RWPE2 (cell line): ENCODE measurements at regions not wholly inside any gene's neighbourhood (a gene's known extent, or its start where the extent isn't known, plus 50 kb on each side); places are given as distances from the start of the nearest gene placed in this dataset.

Experiments used
- ATAC-seq: fragments of 200-7000 bp; cut with Tn5 transposase; 3 replicates; pipeline ENCODE4 v1.9.1; 2021; ENCODE audit warnings: low read depth
- DNase-seq: peaks from one replicate; pipeline ENCODE4 v3.0.0-alpha.2; 2020; ENCODE audit warnings: low spot score
- H3K27ac ChIP-seq: fragments of 450-650 bp; 2 replicates; pipeline ENCODE4 v1.5.1; 2017; ENCODE audit warnings: mild to moderate bottlenecking; ENCODE audit not compliant: poor library complexity, severe bottlenecking
- H3K27me3 ChIP-seq: fragments of 250-450 bp; sonication (Bioruptor Pico); 2 replicates; pipeline ENCODE4 v1.5.1; 2021; ENCODE audit warnings: mild to moderate bottlenecking, moderate library complexity; ENCODE audit not compliant: insufficient read depth, poor library complexity, severe bottlenecking
- H3K36me3 ChIP-seq: fragments of 250-450 bp; sonication (Bioruptor Pico); 2 replicates; pipeline ENCODE4 v1.5.1; 2020; ENCODE audit warnings: low read depth, mild to moderate bottlenecking, moderate library complexity
- H3K4me1 ChIP-seq: fragments of 250-450 bp; sonication (Bioruptor Pico); 2 replicates; pipeline ENCODE4 v1.5.1; 2021; ENCODE audit warnings: mild to moderate bottlenecking, moderate library complexity; ENCODE audit not compliant: insufficient read depth, poor library complexity, severe bottlenecking
- H3K4me3 ChIP-seq: fragments of 250-450 bp; sonication (Bioruptor Pico); 2 replicates; pipeline ENCODE4 v1.5.1; 2021; ENCODE audit warnings: mild to moderate bottlenecking, moderate library complexity; ENCODE audit not compliant: severe bottlenecking
- H3K9me3 ChIP-seq: fragments of 250-450 bp; sonication (Bioruptor Pico); 2 replicates; pipeline ENCODE4 v1.5.1; 2021; ENCODE audit warnings: mild to moderate bottlenecking, moderate library complexity; ENCODE audit not compliant: severe bottlenecking
- TF ChIP-seq, protein P1 (sequence below): fragments of 450-650 bp; IDR thresholded peaks from one replicate; pipeline ENCODE4 v1.5.1; 2017; ENCODE audit warnings: mild to moderate bottlenecking, moderate library complexity; ENCODE audit not compliant: poor library complexity, severe bottlenecking

DNA sequence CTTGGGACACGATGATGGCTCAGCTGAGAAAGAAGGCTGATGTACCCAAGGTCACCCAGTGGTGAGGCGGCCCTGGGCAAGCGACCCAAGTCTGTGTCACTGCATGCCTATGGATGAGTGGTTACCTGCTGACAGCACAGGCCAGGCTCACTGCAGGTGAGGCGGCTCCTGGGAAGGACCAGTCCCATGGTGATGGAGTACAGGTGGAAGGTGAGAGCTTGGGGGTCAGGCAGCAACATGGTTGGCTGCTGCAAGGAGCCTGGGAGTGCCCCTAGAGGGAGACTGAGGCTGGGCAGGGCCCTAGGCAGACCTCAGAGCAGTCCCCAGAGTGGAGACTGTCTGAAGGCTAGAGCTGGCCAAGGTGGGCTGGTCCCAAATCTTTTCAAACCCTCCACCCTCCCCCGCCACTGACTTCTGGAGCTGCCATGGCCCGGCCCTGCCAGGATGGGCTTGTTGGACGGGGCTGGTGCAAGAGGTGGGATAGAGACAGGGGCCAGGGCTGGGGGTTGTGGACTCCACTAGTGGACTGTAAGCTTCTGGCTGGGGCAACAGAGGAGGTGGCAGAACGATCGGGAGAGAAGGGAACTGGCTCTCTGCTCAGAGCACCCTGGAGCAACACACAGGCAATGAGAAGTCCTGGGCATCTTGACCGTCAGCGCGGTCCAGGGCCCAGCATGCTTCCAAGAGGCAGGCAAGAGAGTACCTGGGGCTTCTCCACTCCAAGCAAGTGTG is 72.5 kb upstream of the SLC6A11 start:
- H3K27me3 ChIP-seq, result peaks cover 16% of the 10 kb centered on the region
- no peak for ATAC-seq
- H3K4me3 ChIP-seq, result no peak overlapping the region
- H3K4me1 ChIP-seq, result no peaks in the 10 kb centered on the region
- no peaks in the 10 kb centered on the region for H3K9me3 ChIP-seq
- no peaks in the 10 kb centered on the region for H3K36me3 ChIP-seq
- no peak overlapping the region for H3K27ac ChIP-seq
- no peak for DNase-seq
- TF ChIP-seq, protein P1, sequence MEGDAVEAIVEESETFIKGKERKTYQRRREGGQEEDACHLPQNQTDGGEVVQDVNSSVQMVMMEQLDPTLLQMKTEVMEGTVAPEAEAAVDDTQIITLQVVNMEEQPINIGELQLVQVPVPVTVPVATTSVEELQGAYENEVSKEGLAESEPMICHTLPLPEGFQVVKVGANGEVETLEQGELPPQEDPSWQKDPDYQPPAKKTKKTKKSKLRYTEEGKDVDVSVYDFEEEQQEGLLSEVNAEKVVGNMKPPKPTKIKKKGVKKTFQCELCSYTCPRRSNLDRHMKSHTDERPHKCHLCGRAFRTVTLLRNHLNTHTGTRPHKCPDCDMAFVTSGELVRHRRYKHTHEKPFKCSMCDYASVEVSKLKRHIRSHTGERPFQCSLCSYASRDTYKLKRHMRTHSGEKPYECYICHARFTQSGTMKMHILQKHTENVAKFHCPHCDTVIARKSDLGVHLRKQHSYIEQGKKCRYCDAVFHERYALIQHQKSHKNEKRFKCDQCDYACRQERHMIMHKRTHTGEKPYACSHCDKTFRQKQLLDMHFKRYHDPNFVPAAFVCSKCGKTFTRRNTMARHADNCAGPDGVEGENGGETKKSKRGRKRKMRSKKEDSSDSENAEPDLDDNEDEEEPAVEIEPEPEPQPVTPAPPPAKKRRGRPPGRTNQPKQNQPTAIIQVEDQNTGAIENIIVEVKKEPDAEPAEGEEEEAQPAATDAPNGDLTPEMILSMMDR, result no peak

DNA sequence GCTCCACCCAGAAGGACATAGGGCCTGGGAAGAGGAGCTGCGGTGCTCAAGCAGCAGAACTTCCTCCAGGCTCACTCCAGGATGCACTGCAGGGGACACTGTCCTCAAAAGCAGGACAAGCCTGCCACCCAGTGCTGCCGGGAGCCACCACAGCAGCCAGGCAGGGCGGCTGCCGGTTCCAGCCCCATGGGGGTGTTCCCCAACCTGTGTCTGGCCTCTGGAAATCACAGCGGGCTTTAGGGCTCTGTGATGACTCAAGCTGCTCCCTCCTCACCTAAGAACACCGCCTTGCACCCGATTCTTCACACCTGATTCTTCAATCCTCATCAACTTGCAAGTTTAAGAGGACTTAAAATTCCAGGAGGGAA is 71.9 kb upstream of the SLC6A11 start:
- peak; percentile 64 for ATAC-seq
- peaks cover 11% of the 10 kb centered on the region for H3K27me3 ChIP-seq
- no peaks in the 10 kb centered on the region for H3K36me3 ChIP-seq
- TF ChIP-seq, protein P1, result no peak
- DNase-seq, result no peak
- H3K9me3 ChIP-seq, result no peaks in the 10 kb centered on the region
- no peak overlapping the region for H3K27ac ChIP-seq
- H3K4me3 ChIP-seq, result no peak overlapping the region
- H3K4me1 ChIP-seq, result no peaks in the 10 kb centered on the region

DNA sequence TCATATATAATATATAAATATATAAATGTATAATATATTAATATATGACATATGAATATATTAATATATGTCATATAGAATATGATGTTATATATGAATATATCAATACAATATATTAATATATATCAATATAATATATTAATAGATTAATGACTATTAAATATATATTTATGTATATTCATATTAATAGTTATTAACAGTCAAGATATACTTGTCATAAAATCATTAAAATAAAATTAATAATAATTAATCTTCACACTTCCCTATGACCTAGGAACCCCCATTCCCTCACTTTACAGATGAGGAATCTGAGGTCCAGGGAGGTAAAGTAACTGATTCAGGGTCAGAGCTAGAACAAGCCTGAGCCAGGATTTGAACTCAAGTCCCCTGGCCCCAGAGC is 70.6 kb upstream of the SLC6A11 start:
- Histone ChIP-seq H3K9me3 (no peaks in the 10 kb centered on the region), H3K4me1 (no peaks in the 10 kb centered on the region), H3K4me3 (no peak overlapping the region), H3K27ac (no peak overlapping the region), H3K27me3 (peaks cover 7% of the 10 kb centered on the region), H3K36me3 (no peaks in the 10 kb centered on the region)
- no peak for DNase-seq
- TF ChIP-seq, protein P1, result no peak
- ATAC-seq, result no peak

DNA sequence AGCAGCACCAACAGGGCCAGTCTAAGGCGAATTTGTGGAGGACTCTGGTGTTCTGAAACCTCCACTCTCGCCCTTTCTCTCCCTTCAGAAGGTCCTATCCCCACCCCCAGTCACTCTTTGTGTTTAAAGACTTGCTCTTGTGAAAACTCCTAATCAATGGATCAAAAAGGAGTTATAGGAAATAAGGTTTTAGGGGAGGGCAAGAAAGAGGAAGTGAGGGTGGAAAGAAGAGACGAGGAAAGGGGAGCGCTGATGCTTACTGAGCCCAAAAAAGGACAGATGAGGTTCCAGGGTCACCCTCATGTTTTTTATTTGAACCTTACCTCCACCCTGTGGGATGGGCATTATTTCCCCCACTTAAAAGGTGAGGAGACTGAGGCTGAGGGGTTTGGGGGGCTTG is 70.0 kb upstream of the SLC6A11 start:
- Histone ChIP-seq H3K27me3 (peaks cover 7% of the 10 kb centered on the region), H3K27ac (no peak overlapping the region), H3K4me3 (no peak overlapping the region), H3K9me3 (no peaks in the 10 kb centered on the region), H3K36me3 (no peaks in the 10 kb centered on the region), H3K4me1 (no peaks in the 10 kb centered on the region)
- no peak for DNase-seq
- TF ChIP-seq, protein P1, result no peak
- no peak for ATAC-seq

DNA sequence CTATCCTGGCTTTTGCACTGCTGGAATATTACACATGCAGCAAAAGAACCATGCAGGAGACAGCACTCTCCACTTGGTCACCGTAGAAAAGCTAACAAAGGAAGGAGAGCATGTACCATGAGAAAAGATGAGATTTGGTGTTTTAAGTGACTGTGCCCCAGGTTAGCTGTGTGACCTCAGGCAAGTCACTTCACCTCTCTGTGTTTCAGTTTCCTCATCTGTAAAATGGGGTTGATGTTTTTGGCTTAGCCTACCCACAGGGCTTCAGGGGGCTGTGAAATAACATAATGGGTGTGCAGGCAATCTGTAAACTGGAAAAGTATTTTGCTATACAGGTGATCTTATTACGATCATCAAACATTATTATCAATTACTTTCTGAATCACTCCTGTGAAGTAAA is 69.3 kb upstream of the SLC6A11 start:
- TF ChIP-seq, protein P1, result no peak

More for the DNA sequence above, 69.3 kb upstream of the SLC6A11 start:
- H3K9me3 ChIP-seq, result no peaks in the 10 kb centered on the region
- no peak overlapping the region for H3K4me3 ChIP-seq
- DNase-seq (no peak), ATAC-seq (no peak)
- peaks cover 7% of the 10 kb centered on the region for H3K27me3 ChIP-seq
- H3K4me1 ChIP-seq, result no peaks in the 10 kb centered on the region
- no peak overlapping the region for H3K27ac ChIP-seq
- H3K36me3 ChIP-seq, result no peaks in the 10 kb centered on the region
